ENCODE measurements at regions not wholly inside any gene's neighbourhood (a gene's known extent, or its start where the extent isn't known, plus 50 kb on each side); places are given as distances from the start of the nearest gene placed in this dataset.

DNA sequence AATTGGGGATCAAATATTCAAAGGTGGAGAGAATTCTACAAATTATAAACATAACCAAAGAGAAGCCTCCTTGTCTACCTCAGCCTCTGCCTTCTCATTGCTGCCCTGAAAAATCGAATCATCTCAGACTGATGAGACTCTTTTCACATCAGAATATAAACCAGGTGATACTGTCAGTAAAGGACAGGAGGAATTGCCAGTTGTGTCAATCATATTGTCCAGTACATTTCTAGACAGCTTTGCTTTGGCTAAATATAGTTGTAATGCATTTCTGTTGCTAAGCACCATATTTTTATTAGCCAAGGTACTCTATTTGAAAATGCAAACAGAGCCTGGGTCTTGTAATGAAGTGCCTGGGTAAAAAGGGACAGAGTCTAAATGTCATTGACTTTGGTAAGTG lies 92.6 kb upstream of the TLK1 start:
- TF ChIP-seq POLR2A (IDR thresholded peaks at IDR 0.05) (no peak), POLR2AphosphoS5 (IDR thresholded peaks at IDR 0.05) (no peak), EP300 (IDR thresholded peaks at IDR 0.05; ENCODE audit: low read depth) (no peak)
- TF ChIP-seq, protein P1, sequence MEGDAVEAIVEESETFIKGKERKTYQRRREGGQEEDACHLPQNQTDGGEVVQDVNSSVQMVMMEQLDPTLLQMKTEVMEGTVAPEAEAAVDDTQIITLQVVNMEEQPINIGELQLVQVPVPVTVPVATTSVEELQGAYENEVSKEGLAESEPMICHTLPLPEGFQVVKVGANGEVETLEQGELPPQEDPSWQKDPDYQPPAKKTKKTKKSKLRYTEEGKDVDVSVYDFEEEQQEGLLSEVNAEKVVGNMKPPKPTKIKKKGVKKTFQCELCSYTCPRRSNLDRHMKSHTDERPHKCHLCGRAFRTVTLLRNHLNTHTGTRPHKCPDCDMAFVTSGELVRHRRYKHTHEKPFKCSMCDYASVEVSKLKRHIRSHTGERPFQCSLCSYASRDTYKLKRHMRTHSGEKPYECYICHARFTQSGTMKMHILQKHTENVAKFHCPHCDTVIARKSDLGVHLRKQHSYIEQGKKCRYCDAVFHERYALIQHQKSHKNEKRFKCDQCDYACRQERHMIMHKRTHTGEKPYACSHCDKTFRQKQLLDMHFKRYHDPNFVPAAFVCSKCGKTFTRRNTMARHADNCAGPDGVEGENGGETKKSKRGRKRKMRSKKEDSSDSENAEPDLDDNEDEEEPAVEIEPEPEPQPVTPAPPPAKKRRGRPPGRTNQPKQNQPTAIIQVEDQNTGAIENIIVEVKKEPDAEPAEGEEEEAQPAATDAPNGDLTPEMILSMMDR (IDR thresholded peaks at IDR 0.05): no peak
